Spinal cord (tissue), 9 donors: ENCODE measurements at regions not wholly inside any gene's neighbourhood (a gene's known extent, or its start where the extent isn't known, plus 50 kb on each side); places are given as distances from the start of the nearest gene placed in this dataset.

ENCODE experiments used
- DNase-seq, 6 donors: peaks; one replicate each; pipeline versions ENCODE4 v3.0.0 to v3.0.0-alpha.2; 2013 to 2015; ENCODE audit warnings: low spot score in 6 of 6, low read depth in 4 of 6
- H3K27ac ChIP-seq: one replicate; pipeline ENCODE4 v1.5.1; 2013; ENCODE audit warnings: low read depth, low read length, control low read depth
- H3K27me3 ChIP-seq: one replicate; pipeline ENCODE4 v1.6.1; 2013; ENCODE audit warnings: low read length; ENCODE audit not compliant: control insufficient read depth, insufficient read depth
- H3K36me3 ChIP-seq: one replicate; pipeline ENCODE4 v1.6.1; 2013; ENCODE audit warnings: low read length; ENCODE audit not compliant: control insufficient read depth, insufficient read depth
- H3K4me1 ChIP-seq: one replicate; pipeline ENCODE4 v1.6.1; 2013; ENCODE audit warnings: low read length; ENCODE audit not compliant: control insufficient read depth, insufficient read depth
- H3K4me3 ChIP-seq: one replicate; pipeline ENCODE4 v1.5.1; 2013; ENCODE audit warnings: low read depth, low read length, control low read depth
- H3K9me3 ChIP-seq: one replicate; pipeline ENCODE4 v1.6.1; 2013; ENCODE audit warnings: low read length; ENCODE audit not compliant: control insufficient read depth, insufficient read depth
- WGBS: methylation state at CpG from one replicate; pipeline ENCODE4 v1.1.5; 2013; ENCODE audit warnings: missing lambda C conversion rate; ENCODE audit not compliant: insufficient coverage; 5-methylcytosine and 5-hydroxymethylcytosine counted together
- donor health status: healthy.

- no peak overlapping the region for H3K27ac ChIP-seq
These were observed 190.4 kb upstream of the GAS1 start for GRCh38 chr9:87137718-87138117.

GRCh38 chr9:87138128-87139040 lies 191.1 kb upstream of the GAS1 start:
- H3K4me3 ChIP-seq = no peak overlapping the region
- no peaks in the 10 kb centered on the region for H3K36me3 ChIP-seq
- no peak for DNase-seq
- no peaks in the 10 kb centered on the region for H3K27me3 ChIP-seq
- no peak overlapping the region for H3K27ac ChIP-seq
- H3K9me3 ChIP-seq = no peaks in the 10 kb centered on the region
- no peaks in the 10 kb centered on the region for H3K4me1 ChIP-seq
- no CpG with 5 or more reads among the region's 1 CpG for WGBS

More at GRCh38 chr9:87137718-87138117, 190.4 kb upstream of the GAS1 start:
- no peak overlapping the region for H3K4me3 ChIP-seq
- no peaks in the 10 kb centered on the region for H3K4me1 ChIP-seq
- peak in 3 of 6 donors; percentile 14 to 87 (median 47) for DNase-seq
- 21% methylated on average over 4 of the region's 4 CpGs for WGBS
- no peaks in the 10 kb centered on the region for H3K27me3 ChIP-seq
- no peaks in the 10 kb centered on the region for H3K36me3 ChIP-seq
- peaks cover 2% of the 10 kb centered on the region for H3K9me3 ChIP-seq

GRCh38 chr9:87139099-87139730 lies 191.9 kb upstream of the GAS1 start:
- H3K36me3 ChIP-seq = no peaks in the 10 kb centered on the region
- no peaks in the 10 kb centered on the region for H3K27me3 ChIP-seq
- H3K4me3 ChIP-seq = no peak overlapping the region
- no peaks in the 10 kb centered on the region for H3K4me1 ChIP-seq
- no CpG with 5 or more reads among the region's 4 CpGs for WGBS
- no peaks in the 10 kb centered on the region for H3K9me3 ChIP-seq
- peak in 1 of 6 donors; percentile 55 for DNase-seq
- H3K27ac ChIP-seq = no peak overlapping the region

GRCh38 chr9:87140142-87140541 lies 192.8 kb upstream of the GAS1 start:
- Histone ChIP-seq H3K36me3 (no peaks in the 10 kb centered on the region), H3K27me3 (no peaks in the 10 kb centered on the region), H3K4me1 (no peaks in the 10 kb centered on the region), H3K27ac (no peak overlapping the region), H3K9me3 (no peaks in the 10 kb centered on the region), H3K4me3 (no peak overlapping the region)
- WGBS = 95% methylated on average over 2 of the region's 4 CpGs
- no peak for DNase-seq

GRCh38 chr9:87140605-87141109 lies 193.4 kb upstream of the GAS1 start:
- Histone ChIP-seq H3K27me3 (no peaks in the 10 kb centered on the region), H3K4me1 (no peaks in the 10 kb centered on the region), H3K36me3 (no peaks in the 10 kb centered on the region), H3K27ac (no peak overlapping the region), H3K4me3 (no peak overlapping the region), H3K9me3 (no peaks in the 10 kb centered on the region)
- WGBS = 86% methylated on average over 4 of the region's 6 CpGs
- no peak for DNase-seq

- H3K27ac ChIP-seq = no peak overlapping the region
- H3K4me1 ChIP-seq = no peaks in the 10 kb centered on the region
- H3K27me3 ChIP-seq = no peaks in the 10 kb centered on the region
- H3K4me3 ChIP-seq = no peak overlapping the region
- no peaks in the 10 kb centered on the region for H3K36me3 ChIP-seq
- WGBS = 68% methylated on average over 7 of the region's 8 CpGs
- no peaks in the 10 kb centered on the region for H3K9me3 ChIP-seq
- no peak for DNase-seq
These were observed 193.8 kb upstream of the GAS1 start for GRCh38 chr9:87141124-87141523.

GRCh38 chr9:87146933-87147332 lies 199.6 kb upstream of the GAS1 start:
- Histone ChIP-seq H3K4me1 (peaks cover 16% of the 10 kb centered on the region), H3K27me3 (no peaks in the 10 kb centered on the region), H3K27ac (no peak overlapping the region), H3K4me3 (no peak overlapping the region), H3K9me3 (no peaks in the 10 kb centered on the region), H3K36me3 (no peaks in the 10 kb centered on the region)
- 68% methylated on average over 5 of the region's 7 CpGs for WGBS
- no peak for DNase-seq

GRCh38 chr9:87147839-87148238 lies 200.5 kb upstream of the GAS1 start:
- Histone ChIP-seq H3K27me3 (no peaks in the 10 kb centered on the region), H3K27ac (peak overlapping the region; percentile 88), H3K4me1 (peaks cover 16% of the 10 kb centered on the region), H3K9me3 (no peaks in the 10 kb centered on the region), H3K36me3 (no peaks in the 10 kb centered on the region), H3K4me3 (peak overlapping the region; percentile 38)
- DNase-seq = no peak
- WGBS = 90% methylated on average over 6 of the region's 8 CpGs

GRCh38 chr9:87148331-87149104 lies 201.2 kb upstream of the GAS1 start:
- Histone ChIP-seq H3K4me3 (peak overlapping the region; percentile 38), H3K27ac (peak overlapping the region; percentile 88), H3K4me1 (peaks cover 16% of the 10 kb centered on the region), H3K36me3 (no peaks in the 10 kb centered on the region), H3K27me3 (no peaks in the 10 kb centered on the region), H3K9me3 (no peaks in the 10 kb centered on the region)
- 5% methylated on average over 49 of the region's 49 CpGs for WGBS
- peak; percentile 38 to 90 (median 58) for DNase-seq
